ENCODE measurements at regions not wholly inside any gene's neighbourhood (a gene's known extent, or its start where the extent isn't known, plus 50 kb on each side); places are given as distances from the start of the nearest gene placed in this dataset.

DNA sequence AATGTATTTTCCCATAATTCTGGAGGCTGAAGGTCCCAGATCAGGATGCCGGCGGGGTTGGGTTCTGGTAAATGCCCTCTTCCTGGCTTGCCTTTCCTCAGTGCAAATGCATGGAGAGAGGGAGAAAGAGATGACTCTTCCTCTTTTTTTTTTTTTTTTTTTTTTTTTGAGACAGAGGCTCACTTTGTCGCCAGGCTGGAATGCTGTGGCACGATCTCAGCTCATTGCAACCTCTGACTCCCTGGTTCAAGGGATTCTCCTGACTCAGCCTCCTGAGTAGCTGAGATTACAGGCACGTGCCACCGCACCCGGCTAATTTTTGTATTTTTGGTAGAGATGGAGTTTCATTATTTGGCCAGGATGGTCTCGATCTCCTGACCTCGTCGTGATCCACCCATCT lies 300.0 kb upstream of the TAS2R1 start:
- no peaks in the 10 kb centered on the region for H3K23me2 ChIP-seq (ENCODE audit: low read depth, low read length)
- H2BK20ac ChIP-seq (ENCODE audit: low read length), result no peak overlapping the region
- H3K4me3 ChIP-seq (ENCODE audit: extremely low read depth in 1 of 4, insufficient read depth in 2 of 4, low read depth in 3 of 4, low read length in 4 of 4), result no peak overlapping the region
- no peak overlapping the region for H3K9ac ChIP-seq (replicated peaks in 1 of 4; ENCODE audit: extremely low read depth in 1 of 4, low read depth in 3 of 4, low read length in 3 of 4)
- WGBS, 2 experiments (ENCODE audit: extremely low coverage in 1 of 2, insufficient coverage in 1 of 2, insufficient read length in 1 of 2, insufficient replicate concordance in 2 of 2, low coverage in 1 of 2, low lambda C conversion rate in 2 of 2, missing lambda C conversion rate in 1 of 2), result 92% methylated on average over 10 of the region's 10 CpGs; no CpG with 5 or more reads in 1 of the 2 experiments
- FAIRE-seq (no peak), DNase-seq (ENCODE audit: low read depth in 1 of 2, low spot score in 2 of 2) (no peak)
- no peak overlapping the region for H2BK12ac ChIP-seq (ENCODE audit: low read depth, low read length)
- H2BK15ac ChIP-seq (ENCODE audit: low read length), result no peak overlapping the region
- H3K27me3 ChIP-seq (replicated peaks in 1 of 4; ENCODE audit: control insufficient read depth in 3 of 4, extremely low read depth in 1 of 4, insufficient read depth in 3 of 4, low read length in 3 of 4), result no peaks in the 10 kb centered on the region; a peak in 1 of 7 replicates
- no peaks in the 10 kb centered on the region for H3K79me1 ChIP-seq (ENCODE audit: low read depth, low read length)
- no peaks in the 10 kb centered on the region for H4K20me1 ChIP-seq (replicated peaks in 1 of 2; ENCODE audit: control insufficient read depth in 1 of 2, insufficient read depth in 2 of 2, low read length in 2 of 2)
- no peak overlapping the region for H4K5ac ChIP-seq (ENCODE audit: insufficient read length, low read depth, low read length)
- H3K56ac ChIP-seq (replicated peaks; ENCODE audit: insufficient read length, low read depth, low read length), result no peak overlapping the region
- no peak overlapping the region for H4K8ac ChIP-seq (ENCODE audit: extremely low read depth, insufficient read depth, low read length)
- H3K27ac ChIP-seq (ENCODE audit: low read depth, low read length), result no peak overlapping the region
- no peak overlapping the region for H2BK5ac ChIP-seq (ENCODE audit: low read depth, low read length)
- H3K4me1 ChIP-seq (replicated peaks in 1 of 4; ENCODE audit: control insufficient read depth in 3 of 4, insufficient read depth in 4 of 4, low read length in 3 of 4), result peaks cover 0 to 8% (median 1%) of the 10 kb centered on the region in 4 experiments; a peak in 4 of 7 replicates
- H3K4ac ChIP-seq (replicated peaks; ENCODE audit: insufficient read length, low read depth, low read length), result no peak overlapping the region
- no peaks in the 10 kb centered on the region for H3K79me2 ChIP-seq (ENCODE audit: control insufficient read depth in 1 of 2, insufficient read depth in 2 of 2, low read length in 2 of 2)
- H3K9me3 ChIP-seq (ENCODE audit: insufficient read depth in 2 of 2, low read depth in 1 of 2, low read length in 1 of 2), result 0 out of 4 replicates have a peak, but pooled peaks cover 0 to 3% of the 10 kb centered on the region in 2 experiments
- no peaks in the 10 kb centered on the region for H3K36me3 ChIP-seq (ENCODE audit: control insufficient read depth in 2 of 4, insufficient read depth in 4 of 4, low read length in 3 of 4)
- H3K4me2 ChIP-seq (ENCODE audit: insufficient read depth in 1 of 2, low read depth in 2 of 2, low read length in 2 of 2), result no peak overlapping the region
- no peak overlapping the region for H2AFZ ChIP-seq (ENCODE audit: low read length)
- no peak overlapping the region for H3K14ac ChIP-seq (ENCODE audit: insufficient read length)
- H2AK5ac ChIP-seq (ENCODE audit: low read depth, low read length), result no peak overlapping the region
- CTCF ChIA-PET (ENCODE audit: partially characterized antibody), result interaction anchor here (0.6 to 0.9 kb wide), 2 partner anchors 119 to 720 kb away, joined by 3 read pairs; no protein-coding TSS in a partner anchor
- no peak overlapping the region for H3K23ac ChIP-seq (ENCODE audit: insufficient read length)
- POLR2A ChIA-PET (ENCODE audit: partially characterized antibody), result interaction anchor here (0.6 kb wide), 1 partner anchor 168 kb away, joined by 3 read pairs; no protein-coding TSS in a partner anchor
- H4K91ac ChIP-seq (replicated peaks; ENCODE audit: insufficient read length, low read length), result no peak overlapping the region
- no peak overlapping the region for H3K18ac ChIP-seq (ENCODE audit: extremely low read depth, low read length)
- H2BK120ac ChIP-seq (replicated peaks; ENCODE audit: low read depth, low read length), result no peak overlapping the region
- TF ChIP-seq NRF1 (IDR thresholded peaks at IDR 0.05; ENCODE audit: low read depth, low read length) (no peak), KDM4A (IDR thresholded peaks at IDR 0.05; ENCODE audit: low read depth, low read length, severe bottlenecking) (no peak), HDAC6 (IDR thresholded peaks at IDR 0.05; ENCODE audit: low read depth, low read length) (no peak), TAF7 (optimal IDR thresholded peaks at IDR 0.05; ENCODE audit: borderline replicate concordance, low read depth, low read length) (no peak), YY1 (IDR thresholded peaks at IDR 0.05; ENCODE audit: low read depth, low read length) (no peak), CHD2 (IDR thresholded peaks at IDR 0.05; ENCODE audit: low read length) (no peak), SIRT6 (IDR thresholded peaks at IDR 0.05; ENCODE audit: low read length) (no peak), JUND (IDR thresholded peaks at IDR 0.05; ENCODE audit: low read length) (no peak), CHD1 (IDR thresholded peaks at IDR 0.05; ENCODE audit: low read depth, low read length) (no peak), TAF1 (IDR thresholded peaks at IDR 0.05; ENCODE audit: low read depth, low read length) (no peak), SP4 (IDR thresholded peaks at IDR 0.05; ENCODE audit: low read length) (no peak)
- TF ChIP-seq, protein P1, sequence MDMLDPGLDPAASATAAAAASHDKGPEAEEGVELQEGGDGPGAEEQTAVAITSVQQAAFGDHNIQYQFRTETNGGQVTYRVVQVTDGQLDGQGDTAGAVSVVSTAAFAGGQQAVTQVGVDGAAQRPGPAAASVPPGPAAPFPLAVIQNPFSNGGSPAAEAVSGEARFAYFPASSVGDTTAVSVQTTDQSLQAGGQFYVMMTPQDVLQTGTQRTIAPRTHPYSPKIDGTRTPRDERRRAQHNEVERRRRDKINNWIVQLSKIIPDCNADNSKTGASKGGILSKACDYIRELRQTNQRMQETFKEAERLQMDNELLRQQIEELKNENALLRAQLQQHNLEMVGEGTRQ (IDR thresholded peaks at IDR 0.05; ENCODE audit: low read length), result no peak
- TF ChIP-seq, protein P2, sequence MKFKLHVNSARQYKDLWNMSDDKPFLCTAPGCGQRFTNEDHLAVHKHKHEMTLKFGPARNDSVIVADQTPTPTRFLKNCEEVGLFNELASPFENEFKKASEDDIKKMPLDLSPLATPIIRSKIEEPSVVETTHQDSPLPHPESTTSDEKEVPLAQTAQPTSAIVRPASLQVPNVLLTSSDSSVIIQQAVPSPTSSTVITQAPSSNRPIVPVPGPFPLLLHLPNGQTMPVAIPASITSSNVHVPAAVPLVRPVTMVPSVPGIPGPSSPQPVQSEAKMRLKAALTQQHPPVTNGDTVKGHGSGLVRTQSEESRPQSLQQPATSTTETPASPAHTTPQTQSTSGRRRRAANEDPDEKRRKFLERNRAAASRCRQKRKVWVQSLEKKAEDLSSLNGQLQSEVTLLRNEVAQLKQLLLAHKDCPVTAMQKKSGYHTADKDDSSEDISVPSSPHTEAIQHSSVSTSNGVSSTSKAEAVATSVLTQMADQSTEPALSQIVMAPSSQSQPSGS (IDR thresholded peaks at IDR 0.05; ENCODE audit: low read length), result no peak
